Stomach (tissue), 4 donors: ENCODE measurements at regions not wholly inside any gene's neighbourhood (a gene's known extent, or its start where the extent isn't known, plus 50 kb on each side); places are given as distances from the start of the nearest gene placed in this dataset.

Experiments
- CTCF ChIP-seq, 7 experiments: fragments of 450-650 bp in 4 of 7; fragments of 200-600 bp in 3 of 7; sonication (generic) in 3 of 7; IDR thresholded peaks; one replicate each; pipeline ENCODE4 v1.5.1; 2016 to 2019; ENCODE audit warnings: antibody characterized with exemption in 7 of 7, control low read depth in 2 of 7, mild to moderate bottlenecking in 1 of 7
- EP300 ChIP-seq: sonication (generic); formaldehyde crosslinking; IDR thresholded peaks from one replicate; pipeline ENCODE4 v1.6.1; 2017; ENCODE audit warnings: antibody characterized with exemption
- POLR2A ChIP-seq, 4 donors: fragments of 450-650 bp; IDR thresholded peaks; one replicate each; pipeline ENCODE4 v1.6.1; 2016; ENCODE audit warnings: antibody characterized with exemption in 4 of 4, control low read depth in 2 of 4, mild to moderate bottlenecking in 1 of 4, moderate library complexity in 1 of 4
- POLR2AphosphoS5 ChIP-seq, 3 donors: sonication (generic); formaldehyde crosslinking; IDR thresholded peaks; one replicate each; pipeline ENCODE4 v1.6.1; 2016; ENCODE audit warnings: antibody characterized with exemption in 3 of 3

- TF ChIP-seq CTCF (IDR thresholded peaks at IDR 0.05) (no peak), POLR2AphosphoS5 (IDR thresholded peaks at IDR 0.05) (no peak), EP300 (no peak), POLR2A (IDR thresholded peaks at IDR 0.05) (no peak)
These were observed 61.3 kb downstream of the PRLHR start for GRCh38 chr10:118534136-118534535.
